Mesendoderm (in vitro differentiated cells): ENCODE measurements at regions not wholly inside any gene's neighbourhood (a gene's known extent, or its start where the extent isn't known, plus 50 kb on each side); places are given as distances from the start of the nearest gene placed in this dataset.
"Not testable (repeated sequence)": the region's sequence is repeated elsewhere in the genome, so short reads cannot be mapped to it uniquely, and the experiment has no call there.

Experiments
- DNase-seq: peaks from one replicate; pipeline ENCODE4 v3.0.0; 2013
- H2AK5ac ChIP-seq: 2 replicates; pipeline ENCODE4 v1.6.1; 2013; ENCODE audit warnings: low read length, inconsistent platforms
- H2BK120ac ChIP-seq: 2 replicates; pipeline ENCODE4 v1.6.1; 2013; ENCODE audit warnings: low read depth, mild to moderate bottlenecking, low read length, moderate library complexity, mixed read lengths
- H2BK15ac ChIP-seq: replicated peaks from 2 replicates; pipeline ENCODE4 v1.6.1; 2013; ENCODE audit warnings: low read depth, mild to moderate bottlenecking, moderate library complexity
- H2BK5ac ChIP-seq: 2 replicates; pipeline ENCODE4 v1.6.1; 2013; ENCODE audit warnings: low read length, inconsistent platforms
- H3K18ac ChIP-seq: 2 replicates; pipeline ENCODE4 v1.6.1; 2013; ENCODE audit warnings: mild to moderate bottlenecking, low read length, mixed read lengths
- H3K23ac ChIP-seq: one replicate; pipeline ENCODE4 v1.6.1; 2013; ENCODE audit warnings: low read length
- H3K27ac ChIP-seq: 2 replicates; pipeline ENCODE4 v1.5.1; 2013; ENCODE audit warnings: low read depth, mild to moderate bottlenecking, inconsistent platforms, low read length, moderate library complexity
- H3K27me3 ChIP-seq: 2 replicates; pipeline ENCODE4 v1.6.1; 2013; ENCODE audit warnings: low read length, control low read depth, mild to moderate bottlenecking, inconsistent platforms; ENCODE audit not compliant: insufficient read depth, poor library complexity
- H3K36me3 ChIP-seq: 2 replicates; pipeline ENCODE4 v1.6.1; 2013; ENCODE audit warnings: low read length, inconsistent platforms; ENCODE audit not compliant: control insufficient read depth, insufficient read depth
- H3K4ac ChIP-seq: one replicate; pipeline ENCODE4 v1.6.1; 2013; ENCODE audit warnings: low read depth, mild to moderate bottlenecking, low read length, moderate library complexity
- H3K4me1 ChIP-seq: 2 replicates; pipeline ENCODE4 v1.6.1; 2013; ENCODE audit warnings: low read depth, low read length, inconsistent platforms; ENCODE audit not compliant: control insufficient read depth
- H3K4me2 ChIP-seq: 2 replicates; pipeline ENCODE4 v1.6.1; 2013; ENCODE audit warnings: low read length
- H3K4me3 ChIP-seq: 2 replicates; pipeline ENCODE4 v1.5.1; 2013; ENCODE audit warnings: mild to moderate bottlenecking, low read length
- H3K56ac ChIP-seq: one replicate; pipeline ENCODE4 v1.6.1; 2013; ENCODE audit warnings: low read length
- H3K79me1 ChIP-seq: 2 replicates; pipeline ENCODE4 v1.6.1; 2013; ENCODE audit warnings: low read length, inconsistent platforms
- H3K79me2 ChIP-seq: 2 replicates; pipeline ENCODE4 v1.6.1; 2013; ENCODE audit warnings: mild to moderate bottlenecking, low read length; ENCODE audit not compliant: control insufficient read depth, insufficient read depth
- H3K9ac ChIP-seq: 2 replicates; pipeline ENCODE4 v1.6.1; 2013; ENCODE audit warnings: low read length, inconsistent platforms
- H4K5ac ChIP-seq: one replicate; pipeline ENCODE4 v1.6.1; 2013; ENCODE audit warnings: low read length
- H4K8ac ChIP-seq: one replicate; pipeline ENCODE4 v1.6.1; 2013; ENCODE audit warnings: low read depth, mild to moderate bottlenecking, control low read depth, low read length, moderate library complexity
- whole genome bisulfite sequencing: extraction: QIAGEN DNeasy Blood & Tissue Kit; methylation state at CpG from one replicate; pipeline ENCODE4 v1.1.7; 2013; ENCODE audit warnings: low lambda C conversion rate, missing lambda C conversion rate; ENCODE audit not compliant: insufficient coverage; ENCODE audit errors: extremely low coverage; 5-methylcytosine and 5-hydroxymethylcytosine counted together

DNA sequence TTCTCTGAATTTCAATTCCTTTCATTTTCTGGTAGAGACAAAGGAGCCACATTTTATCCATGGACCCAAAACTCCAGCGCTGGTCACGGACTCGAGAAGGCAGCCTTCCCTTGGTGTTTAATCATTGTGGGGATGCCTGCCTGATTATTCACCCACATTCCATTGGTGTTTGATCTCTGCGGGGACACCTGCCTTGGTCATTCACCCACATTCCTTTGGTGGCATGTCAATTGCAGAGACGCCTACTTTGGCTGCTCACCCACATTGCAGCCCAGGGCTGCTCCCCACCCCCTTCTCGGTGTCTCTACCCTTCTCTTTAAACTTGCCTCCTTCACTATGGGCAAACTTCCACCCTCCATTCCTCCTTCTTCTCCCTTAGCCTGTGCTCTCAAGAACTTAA, 780.7 kb upstream of the POU3F4 start:
- not testable (repeated sequence) for H2AK5ac ChIP-seq, H3K4me1 ChIP-seq
- WGBS = no CpG with 5 or more reads among the region's 6 CpGs

DNA sequence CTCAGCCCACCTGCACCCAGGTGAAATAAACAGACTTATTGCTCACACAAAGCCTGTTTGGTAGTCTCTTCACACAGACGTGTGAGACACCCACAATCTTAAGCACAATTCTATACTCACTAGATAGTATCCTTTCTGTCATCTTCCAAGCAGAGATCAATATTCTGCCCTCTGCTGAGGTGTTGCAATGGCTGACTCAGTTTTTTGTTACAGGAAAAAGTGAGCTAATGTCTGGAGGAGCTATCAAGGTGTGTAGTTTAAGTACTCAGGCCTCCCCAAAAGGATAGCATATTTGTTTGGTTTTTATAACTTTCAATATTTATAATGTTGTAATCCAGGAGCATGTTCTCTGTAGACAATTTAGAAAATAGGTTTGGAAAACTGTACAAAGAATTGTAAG, 775.2 kb upstream of the POU3F4 start:
- Histone ChIP-seq H3K23ac (no peak overlapping the region), H2BK5ac (no peak overlapping the region), H3K27ac (no peak overlapping the region), H3K56ac (no peak overlapping the region), H2BK120ac (no peak overlapping the region), H3K4me1 (no peaks in the 10 kb centered on the region), H3K4ac (no peak overlapping the region), H4K8ac (no peak overlapping the region), H3K9ac (no peak overlapping the region), H3K18ac (no peak overlapping the region), H2AK5ac (no peak overlapping the region), H3K79me1 (no peaks in the 10 kb centered on the region), H2BK15ac (no peak overlapping the region), H3K36me3 (no peaks in the 10 kb centered on the region), H3K27me3 (no peaks in the 10 kb centered on the region), H4K5ac (no peak overlapping the region), H3K79me2 (no peaks in the 10 kb centered on the region), H3K4me2 (no peak overlapping the region), H3K4me3 (no peak overlapping the region)
- no peak for DNase-seq
- no CpG with 5 or more reads among the region's 1 CpG for WGBS

More for the DNA sequence above, 780.7 kb upstream of the POU3F4 start:
- H3K79me2 ChIP-seq, H3K79me1 ChIP-seq, H2BK15ac ChIP-seq, H2BK5ac ChIP-seq, H3K4me2 ChIP-seq, H3K56ac ChIP-seq, H3K4me3 ChIP-seq, DNase-seq, H3K27ac ChIP-seq, H3K9ac ChIP-seq, H3K4ac ChIP-seq, H3K27me3 ChIP-seq, H4K5ac ChIP-seq, H4K8ac ChIP-seq, H3K18ac ChIP-seq, H2BK120ac ChIP-seq, H3K23ac ChIP-seq, H3K36me3 ChIP-seq: not testable (repeated sequence)

DNA sequence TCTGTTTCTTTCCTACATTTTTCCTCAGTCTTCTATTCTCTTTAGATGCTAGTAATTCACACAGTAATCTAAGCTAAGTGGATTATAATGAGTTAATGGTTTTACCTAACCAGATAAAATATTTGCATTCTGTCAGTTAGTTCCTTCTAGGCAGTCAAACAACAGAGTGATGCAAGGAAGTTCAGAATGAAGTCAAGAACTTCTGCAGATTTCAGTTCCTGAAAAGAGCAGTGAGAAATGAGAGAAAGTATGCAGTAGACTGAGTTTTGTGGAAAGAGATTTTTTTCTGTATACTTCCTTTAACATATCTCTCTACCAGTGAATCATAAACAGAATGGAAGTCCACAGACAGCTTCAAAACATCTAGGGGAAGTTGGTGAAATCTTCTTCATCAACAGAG, 774.0 kb upstream of the POU3F4 start:
- H2BK5ac ChIP-seq = no peak overlapping the region
- H3K79me2 ChIP-seq = no peaks in the 10 kb centered on the region
- H3K79me1 ChIP-seq = no peaks in the 10 kb centered on the region
- H3K9ac ChIP-seq = no peak overlapping the region
- no peak overlapping the region for H3K4ac ChIP-seq
- H2BK15ac ChIP-seq = no peak overlapping the region
- no peak for DNase-seq
- H3K4me1 ChIP-seq = no peaks in the 10 kb centered on the region
- H3K4me2 ChIP-seq = no peak overlapping the region
- no peak overlapping the region for H2AK5ac ChIP-seq
- no peak overlapping the region for H4K8ac ChIP-seq
- no peaks in the 10 kb centered on the region for H3K36me3 ChIP-seq
- H2BK120ac ChIP-seq = no peak overlapping the region
- no peak overlapping the region for H3K18ac ChIP-seq
- H3K27me3 ChIP-seq = no peaks in the 10 kb centered on the region
- H3K4me3 ChIP-seq = no peak overlapping the region
- no peak overlapping the region for H3K56ac ChIP-seq
- H3K23ac ChIP-seq = no peak overlapping the region
- no peak overlapping the region for H4K5ac ChIP-seq
- no peak overlapping the region for H3K27ac ChIP-seq

DNA sequence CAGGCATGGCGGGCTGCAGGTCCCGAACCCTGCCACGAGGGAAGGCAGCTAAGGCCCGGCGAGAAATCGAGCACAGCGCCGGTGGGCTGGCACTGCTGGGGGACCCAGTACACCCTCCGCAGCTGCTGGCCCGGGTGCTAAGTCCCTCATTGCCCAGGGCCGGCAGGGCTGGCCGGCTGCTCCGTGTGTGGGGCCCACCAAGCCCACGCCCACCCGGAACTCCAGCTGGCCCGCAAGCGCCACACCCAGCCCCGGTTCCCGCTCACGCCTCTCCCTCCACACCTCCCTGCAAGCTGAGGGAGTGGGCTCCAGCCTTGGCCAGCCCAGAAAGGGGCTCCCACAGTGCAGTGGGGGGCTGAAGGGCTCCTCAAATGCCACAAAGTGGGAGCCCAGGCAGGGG, 769.8 kb upstream of the POU3F4 start:
- DNase-seq, H3K36me3 ChIP-seq, H3K18ac ChIP-seq, H2BK5ac ChIP-seq, H3K56ac ChIP-seq, H3K4me1 ChIP-seq, H3K79me2 ChIP-seq, H3K4ac ChIP-seq, H3K27me3 ChIP-seq, H2AK5ac ChIP-seq, H3K4me2 ChIP-seq, H4K5ac ChIP-seq, H2BK120ac ChIP-seq, H3K4me3 ChIP-seq, H4K8ac ChIP-seq, H3K9ac ChIP-seq, H2BK15ac ChIP-seq, H3K27ac ChIP-seq, H3K23ac ChIP-seq, H3K79me1 ChIP-seq: not testable (repeated sequence)
- WGBS = no CpG with 5 or more reads among the region's 20 CpGs

DNA sequence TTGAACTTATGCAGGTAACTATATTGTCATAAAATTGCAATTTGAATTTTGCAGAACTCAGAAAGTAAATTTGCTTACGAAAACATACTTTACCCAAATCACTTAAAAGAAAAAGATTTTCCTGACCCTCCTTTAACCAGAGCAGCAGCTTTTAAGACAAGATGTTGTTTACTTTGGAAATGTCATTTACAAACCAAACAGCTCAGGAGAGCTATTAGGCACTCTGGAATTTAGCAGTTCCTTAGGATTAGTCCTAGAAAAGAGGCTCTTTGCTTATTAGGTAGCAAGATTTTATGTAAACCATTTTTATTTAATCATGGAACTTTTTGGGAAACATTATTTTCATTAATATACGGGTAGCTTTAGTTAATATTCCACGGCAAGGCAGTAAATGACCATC, 765.7 kb upstream of the POU3F4 start:
- no peak overlapping the region for H3K27ac ChIP-seq
- no peak overlapping the region for H2BK120ac ChIP-seq
- H3K27me3 ChIP-seq = no peaks in the 10 kb centered on the region
- peak; percentile 68 for DNase-seq
- no peaks in the 10 kb centered on the region for H3K79me2 ChIP-seq
- H2BK5ac ChIP-seq = no peak overlapping the region
- H3K9ac ChIP-seq = no peak overlapping the region
- H2BK15ac ChIP-seq = no peak overlapping the region
- no peak overlapping the region for H3K56ac ChIP-seq
- no peak overlapping the region for H3K4me3 ChIP-seq
- no peak overlapping the region for H4K8ac ChIP-seq
- H3K18ac ChIP-seq = no peak overlapping the region
- H3K79me1 ChIP-seq = no peaks in the 10 kb centered on the region
- no peak overlapping the region for H3K4me2 ChIP-seq
- no peaks in the 10 kb centered on the region for H3K4me1 ChIP-seq
- H2AK5ac ChIP-seq = no peak overlapping the region
- no peak overlapping the region for H3K4ac ChIP-seq
- H3K36me3 ChIP-seq = no peaks in the 10 kb centered on the region
- no CpG with 5 or more reads among the region's 3 CpGs for WGBS
- H3K23ac ChIP-seq = no peak overlapping the region
- H4K5ac ChIP-seq = no peak overlapping the region

DNA sequence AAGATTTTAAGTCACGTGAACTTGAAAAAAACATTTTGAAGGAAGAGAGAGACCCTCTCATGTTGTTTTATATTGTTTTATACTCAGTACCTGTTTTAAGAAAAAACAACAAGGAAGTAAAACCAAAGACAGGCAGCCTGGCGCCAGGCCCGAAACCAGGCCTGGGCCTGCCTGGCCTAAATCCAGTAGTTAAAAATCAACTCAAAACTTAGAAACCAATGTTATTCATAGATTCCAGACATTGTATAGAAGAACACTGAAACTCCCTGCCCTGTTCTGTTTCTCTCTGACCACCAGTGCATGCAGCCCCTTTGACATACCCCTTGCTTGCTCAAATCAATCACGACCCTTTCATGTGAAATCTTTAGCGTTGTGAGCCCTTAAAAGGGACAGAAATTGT, 762.4 kb upstream of the POU3F4 start:
- not testable (repeated sequence) for H3K4ac ChIP-seq, H3K27ac ChIP-seq, H3K9ac ChIP-seq, H3K4me3 ChIP-seq, H3K23ac ChIP-seq, H4K5ac ChIP-seq, H3K4me1 ChIP-seq, H3K36me3 ChIP-seq, H3K27me3 ChIP-seq, H3K56ac ChIP-seq, H4K8ac ChIP-seq, H3K18ac ChIP-seq, DNase-seq, H2AK5ac ChIP-seq, H3K4me2 ChIP-seq, H3K79me2 ChIP-seq, H2BK120ac ChIP-seq, H3K79me1 ChIP-seq, H2BK15ac ChIP-seq, H2BK5ac ChIP-seq
- WGBS = no CpG with 5 or more reads among the region's 5 CpGs
